ENCODE measurements at regions not wholly inside any gene's neighbourhood (a gene's known extent, or its start where the extent isn't known, plus 50 kb on each side); places are given as distances from the start of the nearest gene placed in this dataset.

GRCh38 chr13:72435251-72435650 is 292.2 kb downstream of the MZT1 start:
- H3K36me3 ChIP-seq (ENCODE audit: insufficient read depth, low read length): no peaks in the 10 kb centered on the region
- no peak overlapping the region for H3K27ac ChIP-seq (ENCODE audit: low read depth, low read length, poor library complexity, severe bottlenecking)
- H3F3A ChIP-seq (ENCODE audit: insufficient read depth, low read length): no peaks in the 10 kb centered on the region
- H3K27me3 ChIP-seq (ENCODE audit: insufficient read depth, low read length): no peaks in the 10 kb centered on the region
- no peaks in the 10 kb centered on the region for H3K9me2 ChIP-seq (ENCODE audit: low read depth, low read length)
- H4K20me1 ChIP-seq (ENCODE audit: insufficient read depth, low read length): no peaks in the 10 kb centered on the region
- H2AFZ ChIP-seq (ENCODE audit: low read length): no peak overlapping the region
- H3K9ac ChIP-seq (ENCODE audit: low read length): no peak overlapping the region
- H3K9me3 ChIP-seq (ENCODE audit: low read length): no peaks in the 10 kb centered on the region
- no peak for TF ChIP-seq CTCF (IDR thresholded peaks at IDR 0.05; ENCODE audit: low read length)
- no peak for TF ChIP-seq EZH2 (IDR thresholded peaks at IDR 0.05; ENCODE audit: borderline replicate concordance, low read length)
- no peaks in the 10 kb centered on the region for H3K4me1 ChIP-seq (ENCODE audit: insufficient read depth, low read length, severe bottlenecking)
- no peak overlapping the region for H3K4me3 ChIP-seq (ENCODE audit: low read depth, low read length, poor library complexity, severe bottlenecking)
- H3K4me2 ChIP-seq (ENCODE audit: low read length): no peak overlapping the region
- H3K79me2 ChIP-seq (ENCODE audit: insufficient read depth, low read length): no peaks in the 10 kb centered on the region

GRCh38 chr13:72431981-72432682 is 295.3 kb downstream of the MZT1 start:
- TF ChIP-seq CTCF (IDR thresholded peaks at IDR 0.05; ENCODE audit: low read length) (no peak; the same call in 1 of the 2 replicates), EZH2 (IDR thresholded peaks at IDR 0.05; ENCODE audit: borderline replicate concordance, low read length) (no peak)
- Histone ChIP-seq H3K9me3 (ENCODE audit: low read length) (no peaks in the 10 kb centered on the region), H3K79me2 (ENCODE audit: insufficient read depth, low read length) (no peaks in the 10 kb centered on the region), H3F3A (ENCODE audit: insufficient read depth, low read length) (no peaks in the 10 kb centered on the region), H3K4me3 (ENCODE audit: low read depth, low read length, poor library complexity, severe bottlenecking) (no peak overlapping the region), H3K27ac (ENCODE audit: low read depth, low read length, poor library complexity, severe bottlenecking) (no peak overlapping the region), H3K36me3 (ENCODE audit: insufficient read depth, low read length) (no peaks in the 10 kb centered on the region), H3K27me3 (ENCODE audit: insufficient read depth, low read length) (no peaks in the 10 kb centered on the region), H3K4me2 (ENCODE audit: low read length) (no peak overlapping the region), H3K9me2 (ENCODE audit: low read depth, low read length) (no peaks in the 10 kb centered on the region), H3K4me1 (ENCODE audit: insufficient read depth, low read length, severe bottlenecking) (no peaks in the 10 kb centered on the region), H3K9ac (ENCODE audit: low read length) (no peak overlapping the region), H4K20me1 (ENCODE audit: insufficient read depth, low read length) (no peaks in the 10 kb centered on the region), H2AFZ (ENCODE audit: low read length) (no peak overlapping the region)

DNA sequence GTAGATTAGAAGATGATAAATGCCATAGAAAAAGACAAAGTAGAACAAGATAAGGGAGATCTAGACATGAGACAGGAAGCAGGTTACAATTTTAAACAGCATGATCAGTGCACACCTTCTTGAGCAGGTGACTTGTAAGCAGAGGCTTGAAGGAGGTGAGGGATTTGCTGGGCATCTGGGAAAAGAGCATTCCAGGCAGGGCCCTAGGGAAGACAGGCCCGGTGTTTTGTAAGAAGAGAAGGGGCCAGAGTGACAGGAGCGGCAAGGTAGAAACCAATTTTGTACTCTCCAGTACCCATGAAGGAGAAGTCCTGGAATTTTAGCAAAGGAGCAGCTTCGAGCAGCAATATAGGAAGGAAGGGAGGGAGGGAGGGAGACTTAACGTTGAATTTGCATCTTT is 296.5 kb downstream of the MZT1 start:
- no peak overlapping the region for H3K9ac ChIP-seq (ENCODE audit: low read length)

More for the DNA sequence above, 296.5 kb downstream of the MZT1 start:
- Histone ChIP-seq H3K4me2 (ENCODE audit: low read length) (no peak overlapping the region), H3F3A (ENCODE audit: insufficient read depth, low read length) (no peaks in the 10 kb centered on the region), H3K27me3 (ENCODE audit: insufficient read depth, low read length) (no peaks in the 10 kb centered on the region), H3K36me3 (ENCODE audit: insufficient read depth, low read length) (no peaks in the 10 kb centered on the region), H4K20me1 (ENCODE audit: insufficient read depth, low read length) (no peaks in the 10 kb centered on the region), H3K27ac (ENCODE audit: low read depth, low read length, poor library complexity, severe bottlenecking) (no peak overlapping the region), H3K9me3 (ENCODE audit: low read length) (no peaks in the 10 kb centered on the region), H3K4me1 (ENCODE audit: insufficient read depth, low read length, severe bottlenecking) (no peaks in the 10 kb centered on the region), H3K79me2 (ENCODE audit: insufficient read depth, low read length) (no peaks in the 10 kb centered on the region), H2AFZ (ENCODE audit: low read length) (no peak overlapping the region), H3K4me3 (ENCODE audit: low read depth, low read length, poor library complexity, severe bottlenecking) (no peak overlapping the region), H3K9me2 (ENCODE audit: low read depth, low read length) (no peaks in the 10 kb centered on the region)
- no peak for TF ChIP-seq CTCF (IDR thresholded peaks at IDR 0.05; ENCODE audit: low read length)
- no peak for TF ChIP-seq EZH2 (IDR thresholded peaks at IDR 0.05; ENCODE audit: borderline replicate concordance, low read length)

Data from OCI-LY1 (cell line).